HCT116 (cell line): ENCODE measurements at regions not wholly inside any gene's neighbourhood (a gene's known extent, or its start where the extent isn't known, plus 50 kb on each side); places are given as distances from the start of the nearest gene placed in this dataset.

Experiments
- ATAC-seq: fragments of 200-7000 bp; cut with Tn5 transposase; 2 replicates; pipeline ENCODE4 v1.9.1; 2020; ENCODE audit warnings: mild to moderate bottlenecking, moderate library complexity
- BruUV-seq: library from RNA; stranded (reverse); fragments of 400-500 nt; replicated peaks from 2 replicates; lab custom pipeline; 2021; lab: Mats Ljungman, UMichigan
- CTCF ChIA-PET: fragments of 300-600 bp; sonication (Branson Sonifier 250); formaldehyde crosslinking; loops from one replicate; lab custom pipeline; 2021; ENCODE audit warnings: antibody characterized with exemption; lab: Charles Lee
- POLR2A ChIA-PET: fragments of 300-600, 350-600 bp; sonication (Branson Sonifier 250); formaldehyde crosslinking; loops from one replicate; lab custom pipeline; 2021; ENCODE audit warnings: antibody characterized with exemption; lab: Charles Lee
- RAD21 ChIA-PET, 2 experiments: fragments of 300-600 bp; sonication (Branson Sonifier 250); formaldehyde crosslinking; loops; one replicate each; lab custom pipeline; 2023; ENCODE audit warnings: low total read pairs in 2 of 2; ENCODE audit not compliant: uncharacterized antibody in 2 of 2, unreplicated experiment in 2 of 2, low non-redundant PET in 1 of 2; lab: Charles Lee
- DNase-seq: peaks from one replicate; pipeline ENCODE4 v3.0.0-alpha.2; 2010; ENCODE audit warnings: low read depth, low spot score
- H2AFZ ChIP-seq: fragments of 200-600 bp; shearing (Covaris generic), sonication (generic); 2 replicates; pipeline ENCODE4 v1.6.1; 2017; ENCODE audit warnings: low read depth, mixed run types, mixed read lengths, antibody characterized with exemption, low read length; ENCODE audit not compliant: poor library complexity, severe bottlenecking
- H3K27ac ChIP-seq: 2 replicates; pipeline ENCODE4 v1.5.1; 2012; ENCODE audit warnings: low read depth, low read length
- H3K27me3 ChIP-seq: fragments of 200-600 bp; sonication (generic); 2 replicates; pipeline ENCODE4 v1.6.1; 2016; ENCODE audit warnings: mixed run types, low read length, mixed read lengths; ENCODE audit not compliant: insufficient read depth
- H3K36me3 ChIP-seq, 2 experiments: fragments of 200-500 bp in 1 of 2; fragments of 200-600 bp in 1 of 2; sonication (Bioruptor generic) in 1 of 2; sonication (generic) in 1 of 2; 2 replicates each; pipeline versions ENCODE4 v1.5.1 to v1.6.1; 2014 to 2016; ENCODE audit warnings: low read length in 2 of 2, inconsistent platforms in 1 of 2, mixed read lengths in 1 of 2, mixed run types in 1 of 2; ENCODE audit not compliant: insufficient read depth in 2 of 2, control insufficient read depth in 1 of 2
- H3K4me1 ChIP-seq, 2 experiments: fragments of 200-600 bp in 1 of 2; sonication (generic) in 1 of 2; 2 replicates each; pipeline versions ENCODE4 v1.5.1 to v1.6.1; 2012 to 2017; ENCODE audit warnings: low read length in 2 of 2, inconsistent platforms in 1 of 2, mild to moderate bottlenecking in 1 of 2, mixed read lengths in 1 of 2, mixed run types in 1 of 2, moderate library complexity in 1 of 2; ENCODE audit not compliant: insufficient read depth in 2 of 2, control insufficient read depth in 1 of 2
- H3K4me2 ChIP-seq: fragments of 200-600 bp; sonication (generic); 2 replicates; pipeline ENCODE4 v1.6.1; 2017; ENCODE audit warnings: mixed run types, low read length, mixed read lengths
- H3K4me3 ChIP-seq, 2 experiments: fragments of 200-600 bp in 1 of 2; sonication (generic) in 1 of 2; replicated peaks in 1 of 2; 2 replicates each; pipeline ENCODE4 v1.5.1; 2011 to 2016; ENCODE audit warnings: low read length in 2 of 2, control low read depth in 1 of 2, low read depth in 1 of 2, mild to moderate bottlenecking in 1 of 2, mixed read lengths in 1 of 2, mixed run types in 1 of 2
- H3K79me2 ChIP-seq: fragments of 200-600 bp; sonication (generic); 2 replicates; pipeline ENCODE4 v1.6.1; 2017; ENCODE audit warnings: mild to moderate bottlenecking, mixed run types, low read length, moderate library complexity, mixed read lengths; ENCODE audit not compliant: insufficient read depth
- H3K9ac ChIP-seq: fragments of 200-600 bp; sonication (generic); 2 replicates; pipeline ENCODE4 v1.6.1; 2016; ENCODE audit warnings: low read length, mixed read lengths
- H3K9me2 ChIP-seq: fragments of 200-600 bp; sonication (generic), shearing (Covaris generic); 2 replicates; pipeline ENCODE4 v1.6.1; 2017; ENCODE audit warnings: mixed run types, mild to moderate bottlenecking, moderate library complexity; ENCODE audit not compliant: insufficient read depth
- H3K9me3 ChIP-seq, 2 experiments: fragments of 200-500 bp in 1 of 2; fragments of 200-600 bp in 1 of 2; sonication (Bioruptor generic) in 1 of 2; sonication (generic) in 1 of 2; 2 replicates each; pipeline ENCODE4 v1.6.1; 2014 to 2017; ENCODE audit warnings: low read length in 2 of 2, mixed read lengths in 2 of 2, inconsistent platforms in 1 of 2, low read depth in 1 of 2, mild to moderate bottlenecking in 1 of 2, mixed run types in 1 of 2, moderate library complexity in 1 of 2; ENCODE audit not compliant: control insufficient read depth in 1 of 2, insufficient read depth in 1 of 2
- H4K20me1 ChIP-seq: fragments of 200-600 bp; sonication (generic), shearing (Covaris generic); 2 replicates; pipeline ENCODE4 v1.6.1; 2017; ENCODE audit warnings: mixed run types, mild to moderate bottlenecking, moderate library complexity; ENCODE audit not compliant: insufficient read depth
- CBX3 ChIP-seq: IDR thresholded peaks from 2 replicates; pipeline ENCODE4 v1.6.1; 2012; ENCODE audit warnings: low read depth
- CEBPB ChIP-seq: IDR thresholded peaks from 2 replicates; pipeline ENCODE4 v1.6.1; 2012; ENCODE audit warnings: low read depth
- EGR1 ChIP-seq: IDR thresholded peaks from 2 replicates; pipeline ENCODE4 v1.6.1; 2012; ENCODE audit warnings: low read depth
- EZH2phosphoT487 ChIP-seq: fragments of 200-600 bp; IDR thresholded peaks from 2 replicates; pipeline ENCODE4 v1.6.1; 2018; ENCODE audit warnings: antibody characterized with exemption, borderline replicate concordance
- JUND ChIP-seq: IDR thresholded peaks from 2 replicates; pipeline ENCODE4 v1.6.1; 2012
- MAX ChIP-seq: IDR thresholded peaks from 2 replicates; pipeline ENCODE4 v1.6.1; 2012
- POLR2AphosphoS5 ChIP-seq: IDR thresholded peaks from 2 replicates; pipeline ENCODE4 v1.6.1; 2011; ENCODE audit warnings: mild to moderate bottlenecking, low read depth, low read length, moderate library complexity
- RAD21 ChIP-seq: IDR thresholded peaks from 2 replicates; pipeline ENCODE4 v1.6.1; 2012; ENCODE audit warnings: low read depth, mild to moderate bottlenecking
- SIN3A ChIP-seq: IDR thresholded peaks from 2 replicates; pipeline ENCODE4 v1.6.1; 2012; ENCODE audit warnings: low read depth
- SP1 ChIP-seq: IDR thresholded peaks from 2 replicates; pipeline ENCODE4 v1.6.1; 2012; ENCODE audit warnings: low read depth
- SRF ChIP-seq: IDR thresholded peaks from 2 replicates; pipeline ENCODE4 v1.6.1; 2012; ENCODE audit warnings: low read depth
- TCF7L2 ChIP-seq: IDR thresholded peaks from 2 replicates; pipeline ENCODE4 v1.7.0; 2011; ENCODE audit warnings: borderline replicate concordance, inconsistent platforms; ENCODE audit not compliant: insufficient read depth, insufficient read length; ENCODE audit errors: extremely low read depth
- YY1 ChIP-seq: IDR thresholded peaks from 2 replicates; pipeline ENCODE4 v1.6.1; 2011; ENCODE audit warnings: low read length, low read depth, moderate library complexity, mild to moderate bottlenecking; ENCODE audit not compliant: insufficient replicate concordance; ENCODE audit errors: extremely low read depth
- ZFX ChIP-seq: fragments of 450-650 bp; IDR thresholded peaks from 2 replicates; pipeline ENCODE4 v1.6.1; 2017
- ZNF274 ChIP-seq: fragments of 200-500 bp; sonication (Bioruptor generic); IDR thresholded peaks from 2 replicates; pipeline ENCODE4 v1.6.1; 2014; ENCODE audit warnings: mild to moderate bottlenecking, low read depth, low read length, inconsistent platforms
- intact Hi-C: fragments of 100-400 bp; cut with micrococcal nuclease; formaldehyde crosslinking; loops from 2 replicates; pipeline ENCODE4 v1.10.0; 2022
- TF ChIP-seq, protein P1 (sequence below): IDR thresholded peaks from 2 replicates; pipeline ENCODE4 v1.6.1; 2012
- TF ChIP-seq, protein P2 (sequence below): IDR thresholded peaks from 2 replicates; pipeline ENCODE4 v1.6.1; 2011; ENCODE audit warnings: mild to moderate bottlenecking, low read length, moderate library complexity; ENCODE audit not compliant: insufficient replicate concordance; ENCODE audit errors: extremely low read depth
- TF ChIP-seq, protein P3 (sequence below), 3 experiments: fragments of 200-600 bp in 1 of 3; sonication (generic) in 1 of 3; IDR thresholded peaks in 2 of 3; conservative IDR thresholded peaks in 1 of 3; 2 replicates each; pipeline ENCODE4 v1.5.1; 2012 to 2017; ENCODE audit warnings: low read depth in 2 of 3, low read length in 2 of 3, antibody characterized with exemption in 1 of 3, borderline replicate concordance in 1 of 3, control low read depth in 1 of 3, mild to moderate bottlenecking in 1 of 3, mixed read lengths in 1 of 3, mixed run types in 1 of 3, moderate library complexity in 1 of 3; ENCODE audit not compliant: insufficient read depth in 1 of 3

DNA sequence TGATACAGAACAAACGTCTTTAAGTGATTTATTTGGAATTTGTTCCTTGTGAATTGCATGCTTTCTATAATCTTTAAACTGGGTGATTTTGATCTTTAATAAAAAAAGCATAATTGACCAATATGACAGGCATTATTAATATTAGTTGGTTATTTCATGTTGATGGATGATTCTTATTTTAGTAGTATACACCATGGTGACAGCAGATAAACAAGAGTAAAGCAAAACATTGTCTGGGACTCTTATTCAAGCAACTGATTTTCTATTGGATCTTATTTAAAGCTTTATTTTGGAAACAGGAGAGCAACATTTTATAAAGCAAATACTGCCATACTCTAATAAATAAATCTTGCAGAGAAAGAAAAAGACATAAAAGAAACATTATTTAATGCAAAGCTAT, 591.4 kb upstream of the GNPDA2 start:
- ChIA-PET CTCF (no interaction called here), RAD21 (no interaction called here)
- Histone ChIP-seq H3K9ac (no peak overlapping the region), H3K27ac (no peak overlapping the region), H4K20me1 (no peaks in the 10 kb centered on the region; the same call in 1 of the 2 replicates), H3K4me1 (no peaks in the 10 kb centered on the region)
- BruUV-seq = no TSS peak
- TF ChIP-seq YY1 (no peak), ZNF274 (no peak), EGR1 (no peak), TCF7L2 (no peak), CBX3 (no peak), EZH2phosphoT487 (no peak), SIN3A (no peak), POLR2AphosphoS5 (no peak), JUND (no peak), SRF (no peak), CEBPB (no peak), ZFX (no peak), SP1 (no peak), RAD21 (no peak), MAX (no peak)
- TF ChIP-seq, protein P1, sequence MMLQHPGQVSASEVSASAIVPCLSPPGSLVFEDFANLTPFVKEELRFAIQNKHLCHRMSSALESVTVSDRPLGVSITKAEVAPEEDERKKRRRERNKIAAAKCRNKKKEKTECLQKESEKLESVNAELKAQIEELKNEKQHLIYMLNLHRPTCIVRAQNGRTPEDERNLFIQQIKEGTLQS = no peak
- TF ChIP-seq, protein P2, sequence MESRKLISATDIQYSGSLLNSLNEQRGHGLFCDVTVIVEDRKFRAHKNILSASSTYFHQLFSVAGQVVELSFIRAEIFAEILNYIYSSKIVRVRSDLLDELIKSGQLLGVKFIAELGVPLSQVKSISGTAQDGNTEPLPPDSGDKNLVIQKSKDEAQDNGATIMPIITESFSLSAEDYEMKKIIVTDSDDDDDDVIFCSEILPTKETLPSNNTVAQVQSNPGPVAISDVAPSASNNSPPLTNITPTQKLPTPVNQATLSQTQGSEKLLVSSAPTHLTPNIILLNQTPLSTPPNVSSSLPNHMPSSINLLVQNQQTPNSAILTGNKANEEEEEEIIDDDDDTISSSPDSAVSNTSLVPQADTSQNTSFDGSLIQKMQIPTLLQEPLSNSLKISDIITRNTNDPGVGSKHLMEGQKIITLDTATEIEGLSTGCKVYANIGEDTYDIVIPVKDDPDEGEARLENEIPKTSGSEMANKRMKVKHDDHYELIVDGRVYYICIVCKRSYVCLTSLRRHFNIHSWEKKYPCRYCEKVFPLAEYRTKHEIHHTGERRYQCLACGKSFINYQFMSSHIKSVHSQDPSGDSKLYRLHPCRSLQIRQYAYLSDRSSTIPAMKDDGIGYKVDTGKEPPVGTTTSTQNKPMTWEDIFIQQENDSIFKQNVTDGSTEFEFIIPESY = no peak
- TF ChIP-seq, protein P3, sequence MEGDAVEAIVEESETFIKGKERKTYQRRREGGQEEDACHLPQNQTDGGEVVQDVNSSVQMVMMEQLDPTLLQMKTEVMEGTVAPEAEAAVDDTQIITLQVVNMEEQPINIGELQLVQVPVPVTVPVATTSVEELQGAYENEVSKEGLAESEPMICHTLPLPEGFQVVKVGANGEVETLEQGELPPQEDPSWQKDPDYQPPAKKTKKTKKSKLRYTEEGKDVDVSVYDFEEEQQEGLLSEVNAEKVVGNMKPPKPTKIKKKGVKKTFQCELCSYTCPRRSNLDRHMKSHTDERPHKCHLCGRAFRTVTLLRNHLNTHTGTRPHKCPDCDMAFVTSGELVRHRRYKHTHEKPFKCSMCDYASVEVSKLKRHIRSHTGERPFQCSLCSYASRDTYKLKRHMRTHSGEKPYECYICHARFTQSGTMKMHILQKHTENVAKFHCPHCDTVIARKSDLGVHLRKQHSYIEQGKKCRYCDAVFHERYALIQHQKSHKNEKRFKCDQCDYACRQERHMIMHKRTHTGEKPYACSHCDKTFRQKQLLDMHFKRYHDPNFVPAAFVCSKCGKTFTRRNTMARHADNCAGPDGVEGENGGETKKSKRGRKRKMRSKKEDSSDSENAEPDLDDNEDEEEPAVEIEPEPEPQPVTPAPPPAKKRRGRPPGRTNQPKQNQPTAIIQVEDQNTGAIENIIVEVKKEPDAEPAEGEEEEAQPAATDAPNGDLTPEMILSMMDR (IDR thresholded peaks at IDR 0.05 in 2 of 3, conservative IDR thresholded peaks at IDR 0.05 in 1 of 3; ENCODE audit: borderline replicate concordance in 1 of 3, insufficient read depth in 1 of 3, low read depth in 2 of 3, low read length in 2 of 3) = no peak
- TF ChIP-seq, all 23 proteins: peak for 0
- Histone ChIP-seq H3K9me2 (no peaks in the 10 kb centered on the region), H3K27me3 (no peaks in the 10 kb centered on the region), H3K4me3 (no peak overlapping the region), H3K36me3 (no peaks in the 10 kb centered on the region), H2AFZ (no peak overlapping the region), H3K4me2 (no peak overlapping the region), H3K79me2 (no peaks in the 10 kb centered on the region), H3K9me3 (peaks cover 6 to 13% of the 10 kb centered on the region in 2 experiments; a peak in 3 of 4 replicates)
- ATAC-seq = no peak
- POLR2A ChIA-PET = no interaction called here
- intact Hi-C loops = no loop called here
- DNase-seq = no peak
